ENCODE measurements at regions not wholly inside any gene's neighbourhood (a gene's known extent, or its start where the extent isn't known, plus 50 kb on each side); places are given as distances from the start of the nearest gene placed in this dataset.
A peak's percentile ranks its signal among the peaks of the same experiment; 100 is the strongest.
"Not testable (repeated sequence)": the region's sequence is repeated elsewhere in the genome, so short reads cannot be mapped to it uniquely, and the experiment has no call there.

- no peak for DNase-seq (ENCODE audit: low read depth)
Observed at GRCh38 chr2:175766880-175767279, 235.2 kb downstream of the LNPK start.

DNA sequence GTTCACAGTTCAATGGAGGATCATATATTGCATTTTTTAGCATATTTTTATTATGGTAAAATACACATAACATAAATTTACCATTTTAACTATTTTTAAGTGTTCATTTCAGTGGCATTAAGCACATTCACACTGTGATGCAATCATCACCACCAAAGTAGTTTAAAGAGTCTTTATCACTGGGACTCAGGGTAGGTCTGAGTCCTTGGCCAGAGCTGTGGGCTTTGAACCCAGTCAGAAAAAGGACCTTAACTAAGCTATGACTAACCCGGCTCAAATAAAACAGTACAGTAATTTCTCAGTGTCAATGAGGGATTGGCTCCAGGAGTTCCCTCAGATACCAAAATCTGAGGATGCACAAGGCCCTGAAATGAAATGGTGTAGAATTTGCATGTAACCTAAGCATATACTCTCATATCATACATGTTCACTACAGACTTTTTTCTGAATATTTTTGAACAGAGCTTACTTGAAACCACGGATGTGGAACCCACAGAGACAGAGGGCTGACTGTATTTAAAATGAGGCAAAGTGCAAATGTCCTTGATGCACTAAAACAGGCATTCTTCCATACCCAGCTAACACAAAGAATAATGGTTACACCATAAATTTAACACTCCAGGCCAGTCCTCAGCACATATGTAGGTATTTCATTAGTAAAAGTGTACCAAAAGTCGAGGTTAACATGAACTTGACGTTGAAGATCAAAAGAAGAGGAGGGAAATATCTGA is 246.2 kb downstream of the LNPK start:
- no peak for DNase-seq (ENCODE audit: low read depth)

DNA sequence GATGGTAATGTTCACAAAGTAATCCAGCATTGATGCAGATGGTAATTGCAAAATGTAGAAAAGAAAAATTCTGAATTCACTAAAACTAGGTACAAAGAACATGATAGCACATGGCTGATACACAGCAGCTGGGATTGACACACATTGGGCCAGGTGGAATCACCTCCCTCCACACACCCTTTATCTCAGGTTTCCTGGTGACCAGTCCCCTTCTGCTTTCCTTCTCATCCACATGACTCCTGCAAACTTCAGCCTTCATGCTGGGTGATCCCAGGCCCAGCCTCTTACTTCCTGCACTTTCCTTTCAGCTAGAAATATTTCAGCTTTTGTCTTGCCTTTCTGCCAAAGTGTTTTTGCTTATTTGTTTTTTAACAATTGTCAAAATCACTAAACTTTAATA is 246.9 kb downstream of the LNPK start:
- DNase-seq (ENCODE audit: low read depth), result no peak

DNA sequence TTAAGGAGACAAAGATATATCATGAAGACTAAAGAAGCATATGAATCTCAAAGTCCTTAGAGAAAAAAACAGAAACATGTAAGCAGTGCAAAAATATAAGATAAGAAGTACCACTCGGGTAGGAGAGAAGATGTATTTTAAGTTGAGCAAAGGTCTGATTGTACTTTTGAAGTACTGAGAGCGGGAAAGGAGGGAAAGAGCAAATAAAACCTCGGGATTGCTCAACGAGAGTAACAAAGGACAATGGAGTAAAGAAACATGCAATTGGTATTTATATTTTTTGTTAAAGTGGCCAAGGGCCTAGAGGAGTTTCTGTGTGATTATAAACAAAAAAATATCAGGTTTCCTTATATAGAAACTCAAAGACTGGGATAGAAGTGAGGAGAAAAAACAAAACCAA is 251.9 kb downstream of the LNPK start:
- DNase-seq (ENCODE audit: low read depth), result no peak

DNA sequence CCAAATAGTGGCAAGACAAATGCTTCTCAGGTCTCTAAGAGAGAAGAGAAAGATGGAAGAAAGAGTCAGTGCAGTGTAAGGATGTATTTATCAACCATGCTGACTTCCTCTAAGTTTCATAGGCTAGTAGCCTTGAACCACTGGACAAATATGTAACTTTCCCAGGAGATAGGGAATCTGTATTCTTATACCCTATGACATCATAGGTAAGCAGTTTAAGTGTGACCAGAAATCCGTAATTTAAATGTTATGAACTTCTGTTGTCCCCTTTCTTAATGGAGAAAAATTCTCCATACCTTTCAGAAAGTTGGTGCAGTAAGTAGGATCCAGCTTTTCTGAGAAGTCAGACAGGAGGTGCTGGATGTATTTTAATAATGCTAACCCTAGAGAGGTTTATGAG is 256.2 kb downstream of the LNPK start:
- no peak for DNase-seq (ENCODE audit: low read depth)

- DNase-seq (ENCODE audit: low read depth), result no peak
Observed at GRCh38 chr2:175744000-175744399, 258.1 kb downstream of the LNPK start.

DNA sequence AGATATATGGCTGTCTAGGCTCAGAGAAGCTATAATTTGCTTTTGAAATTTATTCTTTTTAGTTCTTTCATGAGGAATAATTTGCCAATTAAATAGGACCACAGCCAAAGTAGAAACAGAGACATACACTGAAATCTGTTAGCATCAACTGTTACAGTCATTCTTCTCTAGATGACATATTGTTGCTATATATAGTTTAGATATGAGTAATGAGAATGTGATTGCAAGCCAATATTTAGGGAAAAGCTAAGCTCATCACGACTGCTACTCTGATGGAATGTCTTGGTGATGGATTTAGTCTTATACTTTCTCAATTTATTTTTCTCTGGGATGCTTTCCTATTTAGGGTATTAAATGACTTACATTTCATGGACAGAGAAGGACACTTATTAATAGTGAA is 259.1 kb downstream of the LNPK start:
- DNase-seq (ENCODE audit: low read depth), result no peak

- no peak for DNase-seq (ENCODE audit: low read depth)
Observed at GRCh38 chr2:175742367-175742766, 259.7 kb downstream of the LNPK start.

- no peak for DNase-seq (ENCODE audit: low read depth)
Observed at GRCh38 chr2:175741164-175741563, 260.9 kb downstream of the LNPK start.

DNA sequence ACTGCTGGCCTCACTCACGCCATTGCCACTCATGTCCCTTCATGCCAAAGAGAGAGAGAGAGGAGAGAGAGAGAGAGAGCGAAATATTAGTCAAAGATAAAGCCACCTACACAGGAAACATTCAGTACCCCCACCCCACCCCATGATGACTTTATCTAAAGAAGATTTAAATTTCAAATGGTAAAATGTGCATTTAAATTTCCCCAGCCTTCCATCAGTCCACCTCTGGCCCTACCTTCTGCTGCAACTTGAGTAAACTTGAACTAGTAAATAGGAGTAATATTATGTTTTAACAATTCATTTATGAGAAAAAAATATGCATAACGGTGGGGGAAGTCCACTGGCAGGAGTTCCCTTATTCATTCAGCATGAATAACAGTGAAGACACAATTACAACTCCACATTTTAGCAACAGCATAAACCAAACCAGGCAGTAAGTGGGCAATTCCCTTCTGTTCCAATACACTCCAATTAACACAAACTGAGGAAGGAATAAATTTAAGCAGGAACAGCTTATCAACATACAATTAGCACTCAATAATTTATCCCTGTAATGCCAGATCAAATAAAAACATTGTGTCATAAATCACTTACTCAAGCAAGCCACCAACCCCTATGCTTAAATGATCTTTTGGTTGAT is 264.2 kb downstream of the LNPK start:
- DNase-seq (ENCODE audit: low read depth), result no peak

DNA sequence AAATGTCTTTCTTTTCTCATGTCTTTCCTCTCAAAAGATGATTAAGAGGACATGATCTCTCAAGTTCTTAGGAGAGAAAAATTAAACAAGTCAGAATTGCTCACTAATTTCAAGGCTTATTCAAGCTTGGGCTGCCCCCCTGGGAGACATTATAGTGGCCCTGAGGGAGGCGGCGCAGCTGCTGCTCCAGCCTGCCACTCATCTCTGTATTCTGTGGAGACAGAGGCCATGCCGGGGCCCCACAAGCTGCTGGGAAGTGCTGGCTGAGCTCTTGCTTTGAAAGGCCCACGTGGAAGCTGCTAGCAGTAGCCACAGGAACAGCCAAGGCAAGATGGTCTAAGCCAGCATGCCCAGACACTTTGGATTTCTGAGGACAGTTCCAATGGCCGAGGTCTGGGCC is 267.4 kb downstream of the LNPK start:
- DNase-seq (ENCODE audit: low read depth), result no peak

- DNase-seq (ENCODE audit: low read depth), result no peak
Observed at GRCh38 chr2:175732531-175732930, 269.5 kb downstream of the LNPK start.

- DNase-seq (ENCODE audit: low read depth), result no peak
Observed at GRCh38 chr2:175730050-175730449, 272.0 kb downstream of the LNPK start.

DNA sequence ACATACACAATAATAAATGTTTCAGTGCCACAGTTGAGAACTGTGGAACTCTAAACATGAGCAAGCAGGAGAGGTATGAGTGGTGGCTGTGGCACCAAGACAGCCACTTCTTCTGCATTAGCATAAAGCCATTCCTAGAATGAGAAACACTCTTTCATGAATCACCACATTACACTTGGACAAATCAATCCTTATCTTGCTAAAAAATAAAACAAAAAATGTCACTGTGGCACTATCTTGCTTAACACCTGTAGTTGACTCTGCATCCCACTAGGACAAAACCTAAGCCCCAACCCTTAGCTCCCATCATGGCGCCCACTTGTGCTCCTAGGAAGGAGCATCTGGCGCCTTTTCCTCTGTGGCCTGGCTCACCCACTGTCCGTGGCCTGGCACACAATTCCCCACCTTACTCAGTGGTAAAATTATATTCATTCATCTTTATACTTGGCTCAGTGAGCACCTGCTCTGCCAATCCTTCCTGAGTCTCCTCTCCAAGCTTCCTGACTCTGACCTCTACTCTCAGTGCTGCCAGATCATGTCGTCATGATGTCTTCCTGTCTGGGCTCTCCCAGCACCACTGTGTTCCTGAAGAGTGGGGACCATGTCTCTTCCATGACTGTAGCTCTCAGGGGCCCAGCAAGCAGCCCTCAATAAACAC is 272.9 kb downstream of the LNPK start:
- DNase-seq (ENCODE audit: low read depth), result no peak

DNA sequence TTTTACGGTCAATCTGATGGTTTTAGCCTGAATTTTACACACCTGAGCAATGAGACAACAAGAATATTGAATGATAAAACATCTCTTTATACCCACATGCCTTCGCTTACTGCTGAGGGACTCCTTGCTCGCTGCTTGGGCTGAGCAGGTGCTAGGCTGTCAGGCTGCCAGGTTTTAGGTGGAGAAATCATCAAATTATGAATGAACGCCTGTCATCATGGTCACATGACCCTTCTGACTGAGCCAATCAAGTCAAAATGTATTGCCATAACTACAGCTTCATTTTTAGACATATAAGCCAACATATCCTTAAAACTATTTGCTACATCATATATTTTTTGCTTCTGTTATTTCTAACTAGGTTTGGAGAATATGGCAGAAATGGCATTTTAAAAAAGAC is 274.0 kb downstream of the LNPK start:
- DNase-seq (ENCODE audit: low read depth), result no peak

GRCh38 chr2:175726223-175726622 is 275.8 kb downstream of the LNPK start:
- DNase-seq (ENCODE audit: low read depth), result no peak

DNA sequence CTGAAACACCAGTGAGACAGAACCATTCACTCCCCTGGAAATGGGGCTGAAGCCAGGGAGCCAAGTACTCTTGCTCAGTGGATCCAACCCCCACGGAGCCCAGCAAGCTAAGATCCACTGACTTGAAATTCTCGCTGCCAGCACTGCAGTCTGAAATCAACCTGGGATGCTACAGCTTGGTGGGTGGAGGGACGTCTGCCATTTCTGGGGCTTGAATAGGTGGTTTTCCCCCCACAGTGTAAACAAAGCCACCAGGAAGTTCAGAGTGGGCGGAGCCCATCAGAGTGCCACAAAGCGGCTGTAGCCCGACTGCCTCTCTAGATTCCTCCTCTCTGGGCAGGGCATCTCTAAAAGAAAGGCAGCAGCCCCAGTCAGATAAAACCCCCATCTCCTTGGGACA is 292.8 kb downstream of the LNPK start:
- DNase-seq (ENCODE audit: low read depth), result no peak

- DNase-seq (ENCODE audit: low read depth), result no peak
Observed at GRCh38 chr2:175707322-175707721, 294.7 kb downstream of the LNPK start.

DNA sequence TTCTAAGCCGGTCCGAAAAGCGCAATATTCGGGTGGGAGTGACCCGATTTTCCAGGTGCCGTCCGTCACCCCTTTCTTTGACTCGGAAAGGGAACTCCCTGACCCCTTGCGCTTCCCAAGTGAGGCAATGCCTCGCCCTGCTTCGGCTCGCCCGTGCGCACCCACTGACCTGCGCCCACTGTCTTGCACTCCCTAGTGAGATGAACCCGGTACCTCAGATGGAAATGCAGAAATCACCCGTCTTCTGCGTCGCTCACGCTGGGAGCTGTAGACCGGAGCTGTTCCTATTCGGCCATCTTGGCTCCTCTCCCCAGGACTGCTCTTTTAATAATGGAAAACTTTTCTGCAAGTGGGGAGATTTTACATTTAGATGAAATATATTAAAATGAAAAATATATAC is 297.5 kb downstream of the LNPK start:
- DNase-seq (ENCODE audit: low read depth), result not testable (repeated sequence)

DNA sequence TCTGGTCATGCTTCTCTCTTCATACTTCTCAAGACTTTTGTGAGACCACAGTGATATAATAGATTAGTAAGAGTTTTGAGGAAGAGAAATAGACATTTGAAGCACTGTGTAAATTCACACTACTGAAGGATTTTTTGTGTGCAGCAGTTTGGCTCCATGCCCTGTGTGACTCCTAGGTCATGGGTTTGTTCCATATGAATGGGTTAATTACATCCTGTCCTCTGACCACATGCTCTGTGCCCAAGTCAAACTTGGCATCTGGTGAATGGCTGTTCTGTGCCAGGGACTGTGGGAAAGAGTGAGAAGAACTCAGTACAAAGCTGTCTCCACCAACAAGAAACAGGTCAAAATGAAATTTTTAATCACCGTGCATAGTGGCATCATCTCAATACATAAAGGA is 304.0 kb downstream of the LNPK start:
- no peak for DNase-seq (ENCODE audit: low read depth)

GRCh38 chr2:175690113-175690837 is 311.8 kb downstream of the LNPK start:
- peak; percentile 40 for DNase-seq (ENCODE audit: low read depth)

GRCh38 chr2:175688243-175688642 is 313.8 kb downstream of the LNPK start:
- DNase-seq (ENCODE audit: low read depth), result no peak

GRCh38 chr2:175687465-175687864 is 314.6 kb downstream of the LNPK start:
- DNase-seq (ENCODE audit: low read depth), result no peak
